ENCODE measurements at regions not wholly inside any gene's neighbourhood (a gene's known extent, or its start where the extent isn't known, plus 50 kb on each side); places are given as distances from the start of the nearest gene placed in this dataset.

DNA sequence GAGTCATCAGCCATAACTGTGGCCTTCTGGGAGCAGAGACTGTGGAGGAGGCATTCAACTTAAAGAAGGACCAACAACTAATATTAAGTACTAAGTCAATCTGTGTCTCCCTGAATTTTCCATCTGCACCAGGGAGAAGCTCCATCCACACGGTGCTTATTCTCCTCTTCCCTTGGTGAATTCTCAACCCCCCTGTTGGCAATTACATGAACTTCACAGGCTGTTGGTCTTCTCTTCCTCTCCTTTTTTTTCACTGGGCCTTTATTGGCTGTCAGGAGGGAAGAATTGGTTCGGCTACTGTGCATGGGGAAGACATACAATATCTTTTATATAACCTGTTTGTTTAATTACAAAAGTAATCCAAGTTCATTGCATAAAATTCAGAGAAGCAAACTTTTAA lies 152.8 kb upstream of the IRX6 start:
- H3K9me3 ChIP-seq (ENCODE audit: control insufficient read depth, insufficient read depth, low read depth, low read length) = no peaks in the 10 kb centered on the region
- H4K20me1 ChIP-seq (ENCODE audit: control insufficient read depth, extremely low read depth, insufficient read depth, low read length) = no peaks in the 10 kb centered on the region
- no peak overlapping the region for H3K4me3 ChIP-seq (replicated peaks in 1 of 4; ENCODE audit: control extremely low read depth in 1 of 4, insufficient read depth in 1 of 4, low read depth in 3 of 4, low read length in 4 of 4)
- no peak overlapping the region for H2AFZ ChIP-seq (ENCODE audit: low read length)
- no peak overlapping the region for H3K27ac ChIP-seq (ENCODE audit: insufficient read depth, low read length)
- TF ChIP-seq, protein P1, sequence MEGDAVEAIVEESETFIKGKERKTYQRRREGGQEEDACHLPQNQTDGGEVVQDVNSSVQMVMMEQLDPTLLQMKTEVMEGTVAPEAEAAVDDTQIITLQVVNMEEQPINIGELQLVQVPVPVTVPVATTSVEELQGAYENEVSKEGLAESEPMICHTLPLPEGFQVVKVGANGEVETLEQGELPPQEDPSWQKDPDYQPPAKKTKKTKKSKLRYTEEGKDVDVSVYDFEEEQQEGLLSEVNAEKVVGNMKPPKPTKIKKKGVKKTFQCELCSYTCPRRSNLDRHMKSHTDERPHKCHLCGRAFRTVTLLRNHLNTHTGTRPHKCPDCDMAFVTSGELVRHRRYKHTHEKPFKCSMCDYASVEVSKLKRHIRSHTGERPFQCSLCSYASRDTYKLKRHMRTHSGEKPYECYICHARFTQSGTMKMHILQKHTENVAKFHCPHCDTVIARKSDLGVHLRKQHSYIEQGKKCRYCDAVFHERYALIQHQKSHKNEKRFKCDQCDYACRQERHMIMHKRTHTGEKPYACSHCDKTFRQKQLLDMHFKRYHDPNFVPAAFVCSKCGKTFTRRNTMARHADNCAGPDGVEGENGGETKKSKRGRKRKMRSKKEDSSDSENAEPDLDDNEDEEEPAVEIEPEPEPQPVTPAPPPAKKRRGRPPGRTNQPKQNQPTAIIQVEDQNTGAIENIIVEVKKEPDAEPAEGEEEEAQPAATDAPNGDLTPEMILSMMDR (conservative IDR thresholded peaks at IDR 0.05 in 1 of 2, IDR thresholded peaks at IDR 0.05 in 1 of 2; ENCODE audit: low read depth in 1 of 2, low read length in 2 of 2) = no peak
- TF ChIP-seq EZH2 (IDR thresholded peaks at IDR 0.05; ENCODE audit: low read length, missing control alignments) = no peak
- H3K36me3 ChIP-seq (ENCODE audit: control insufficient read depth, insufficient read depth, low read length) = no peaks in the 10 kb centered on the region
- H3K27me3 ChIP-seq (ENCODE audit: control insufficient read depth, insufficient read depth, low read length) = no peaks in the 10 kb centered on the region
- no peak for DNase-seq (ENCODE audit: low read depth in 2 of 2)
- H3K79me2 ChIP-seq (ENCODE audit: control insufficient read depth, insufficient read depth, low read length) = no peaks in the 10 kb centered on the region
- H3K9ac ChIP-seq (ENCODE audit: insufficient read depth, low read length) = no peak overlapping the region
- no peak overlapping the region for H3K4me2 ChIP-seq (ENCODE audit: extremely low read depth, insufficient read depth, low read length)
- no peaks in the 10 kb centered on the region for H3K4me1 ChIP-seq (ENCODE audit: control insufficient read depth, extremely low read depth, insufficient read depth, low read length)

DNA sequence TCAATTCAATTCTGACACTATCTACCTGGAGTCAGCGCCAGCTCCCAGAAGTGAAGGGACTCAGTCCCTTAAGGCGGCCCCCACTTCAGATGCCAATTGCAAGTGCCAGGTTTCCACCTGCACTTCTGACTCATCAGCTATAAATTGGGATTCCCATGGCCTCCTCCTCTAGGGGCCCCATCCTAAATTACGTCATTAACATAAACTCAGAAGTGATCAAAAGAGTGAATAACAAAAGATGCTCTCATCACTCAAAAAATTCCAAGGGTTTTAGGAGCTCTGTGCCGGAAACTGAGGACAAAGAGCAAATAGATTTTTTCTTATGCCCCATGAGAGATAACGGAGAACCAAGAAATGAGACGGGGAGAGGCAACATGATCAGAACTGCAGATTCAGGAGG lies 148.6 kb upstream of the IRX6 start:
- TF ChIP-seq, protein P1 (conservative IDR thresholded peaks at IDR 0.05 in 1 of 2, IDR thresholded peaks at IDR 0.05 in 1 of 2; ENCODE audit: low read depth in 1 of 2, low read length in 2 of 2) = no peak
- TF ChIP-seq EZH2 (IDR thresholded peaks at IDR 0.05; ENCODE audit: low read length, missing control alignments) = no peak
- no peak overlapping the region for H3K27ac ChIP-seq (ENCODE audit: insufficient read depth, low read length)

DNA sequence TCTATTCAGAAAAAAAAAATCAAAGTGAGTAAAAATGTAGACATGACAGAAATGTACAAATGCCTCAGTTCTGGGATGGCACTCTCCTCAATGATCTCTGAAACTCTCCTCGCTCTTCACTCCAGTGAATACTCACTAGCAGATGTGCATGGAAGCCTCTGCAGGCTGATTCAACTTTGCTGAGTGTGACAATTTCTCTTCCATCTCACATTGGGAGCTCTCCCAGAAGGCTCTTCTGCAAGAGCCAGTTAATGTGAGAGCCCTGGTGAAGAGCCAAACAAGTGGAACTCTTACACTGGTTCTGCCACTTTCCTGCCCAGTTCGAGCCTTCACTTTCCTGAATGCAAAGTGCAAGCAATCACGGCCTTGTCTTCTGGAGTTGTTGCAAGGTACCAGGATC lies 147.1 kb upstream of the IRX6 start:
- TF ChIP-seq, protein P1 (conservative IDR thresholded peaks at IDR 0.05 in 1 of 2, IDR thresholded peaks at IDR 0.05 in 1 of 2; ENCODE audit: low read depth in 1 of 2, low read length in 2 of 2) = no peak
- no peak for TF ChIP-seq EZH2 (IDR thresholded peaks at IDR 0.05; ENCODE audit: low read length, missing control alignments)
- H3K9me3 ChIP-seq (ENCODE audit: control insufficient read depth, insufficient read depth, low read depth, low read length) = no peaks in the 10 kb centered on the region
- H3K36me3 ChIP-seq (ENCODE audit: control insufficient read depth, insufficient read depth, low read length) = no peaks in the 10 kb centered on the region
- no peaks in the 10 kb centered on the region for H3K4me1 ChIP-seq (ENCODE audit: control insufficient read depth, extremely low read depth, insufficient read depth, low read length)
- no peaks in the 10 kb centered on the region for H3K27me3 ChIP-seq (ENCODE audit: control insufficient read depth, insufficient read depth, low read length)
- H2AFZ ChIP-seq (ENCODE audit: low read length) = no peak overlapping the region
- H4K20me1 ChIP-seq (ENCODE audit: control insufficient read depth, extremely low read depth, insufficient read depth, low read length) = no peaks in the 10 kb centered on the region
- no peak overlapping the region for H3K4me3 ChIP-seq (replicated peaks in 1 of 4; ENCODE audit: control extremely low read depth in 1 of 4, insufficient read depth in 1 of 4, low read depth in 3 of 4, low read length in 4 of 4)
- no peak for DNase-seq (ENCODE audit: low read depth in 2 of 2)
- H3K27ac ChIP-seq (ENCODE audit: insufficient read depth, low read length) = no peak overlapping the region
- H3K4me2 ChIP-seq (ENCODE audit: extremely low read depth, insufficient read depth, low read length) = no peak overlapping the region
- H3K79me2 ChIP-seq (ENCODE audit: control insufficient read depth, insufficient read depth, low read length) = no peaks in the 10 kb centered on the region
- H3K9ac ChIP-seq (ENCODE audit: insufficient read depth, low read length) = no peak overlapping the region

More for the DNA sequence above, 148.6 kb upstream of the IRX6 start:
- Histone ChIP-seq H3K9ac (ENCODE audit: insufficient read depth, low read length) (no peak overlapping the region), H3K4me3 (replicated peaks in 1 of 4; ENCODE audit: control extremely low read depth in 1 of 4, insufficient read depth in 1 of 4, low read depth in 3 of 4, low read length in 4 of 4) (no peak overlapping the region), H4K20me1 (ENCODE audit: control insufficient read depth, extremely low read depth, insufficient read depth, low read length) (no peaks in the 10 kb centered on the region), H3K9me3 (ENCODE audit: control insufficient read depth, insufficient read depth, low read depth, low read length) (no peaks in the 10 kb centered on the region), H3K36me3 (ENCODE audit: control insufficient read depth, insufficient read depth, low read length) (no peaks in the 10 kb centered on the region), H3K4me2 (ENCODE audit: extremely low read depth, insufficient read depth, low read length) (no peak overlapping the region), H3K27me3 (ENCODE audit: control insufficient read depth, insufficient read depth, low read length) (no peaks in the 10 kb centered on the region), H3K79me2 (ENCODE audit: control insufficient read depth, insufficient read depth, low read length) (no peaks in the 10 kb centered on the region), H2AFZ (ENCODE audit: low read length) (no peak overlapping the region), H3K4me1 (ENCODE audit: control insufficient read depth, extremely low read depth, insufficient read depth, low read length) (no peaks in the 10 kb centered on the region)
- DNase-seq (ENCODE audit: low read depth in 2 of 2) = no peak

All from fibroblast of lung (primary cell).